Gastroesophageal sphincter (tissue), 4 donors: ENCODE measurements at regions not wholly inside any gene's neighbourhood (a gene's known extent, or its start where the extent isn't known, plus 50 kb on each side); places are given as distances from the start of the nearest gene placed in this dataset.

Experiments used
- ATAC-seq: fragments of 150-250 bp; one replicate; pipeline ENCODE4 v1.9.1; 2016; ENCODE audit warnings: mild to moderate bottlenecking, moderate library complexity
- H3K27ac ChIP-seq, 4 donors: fragments of 200-600 bp; sonication (generic) in 3 of 4; 1 replicate in 3 of 4; 2 replicates in 1 of 4; pipeline ENCODE4 v1.5.1; 2016 to 2019
- H3K27me3 ChIP-seq: fragments of 200-600 bp; sonication (generic); one replicate; pipeline ENCODE4 v1.5.1; 2019
- H3K36me3 ChIP-seq, 2 donors: fragments of 200-600 bp; sonication (generic); one replicate each; pipeline ENCODE4 v1.5.1; 2019; ENCODE audit warnings: control low read depth in 1 of 2
- H3K4me1 ChIP-seq, 3 donors: fragments of 200-600 bp; sonication (generic); 1 replicate in 2 of 3; 2 replicates in 1 of 3; pipeline ENCODE4 v1.5.1; 2016 to 2019; ENCODE audit warnings: control low read depth in 2 of 3
- H3K4me3 ChIP-seq, 2 donors: fragments of 200-600 bp; sonication (generic); one replicate each; pipeline ENCODE4 v1.5.1; 2019; ENCODE audit warnings: mild to moderate bottlenecking in 1 of 2, moderate library complexity in 1 of 2
- H3K9me3 ChIP-seq, 3 donors: fragments of 200-600 bp; sonication (generic); one replicate each; pipeline ENCODE4 v1.5.1; 2017 to 2019; ENCODE audit warnings: control low read depth in 2 of 3
- CTCF ChIP-seq, 4 experiments: fragments of 200-600 bp in 2 of 4; fragments of 450-650 bp in 2 of 4; sonication (generic) in 1 of 4; IDR thresholded peaks; one replicate each; pipeline ENCODE4 v1.5.1; 2017 to 2019; ENCODE audit warnings: antibody characterized with exemption in 4 of 4, mild to moderate bottlenecking in 2 of 4, moderate library complexity in 2 of 4
- EP300 ChIP-seq: sonication (generic); formaldehyde crosslinking; IDR thresholded peaks from one replicate; pipeline ENCODE4 v1.6.1; 2017; ENCODE audit warnings: antibody characterized with exemption, mild to moderate bottlenecking
- POLR2A ChIP-seq, 2 donors: fragments of 450-650 bp; IDR thresholded peaks; one replicate each; pipeline ENCODE4 v1.6.1; 2017; ENCODE audit warnings: antibody characterized with exemption in 2 of 2, mild to moderate bottlenecking in 2 of 2, moderate library complexity in 1 of 2
- POLR2AphosphoS5 ChIP-seq: sonication (generic); formaldehyde crosslinking; IDR thresholded peaks from one replicate; pipeline ENCODE4 v1.6.1; 2017; ENCODE audit warnings: antibody characterized with exemption
- WGBS, 2 donors: methylation state at CpG; one replicate each; pipeline ENCODE4 v1.1.5; 2018; ENCODE audit warnings: low coverage in 1 of 2; 5-methylcytosine and 5-hydroxymethylcytosine counted together

DNA sequence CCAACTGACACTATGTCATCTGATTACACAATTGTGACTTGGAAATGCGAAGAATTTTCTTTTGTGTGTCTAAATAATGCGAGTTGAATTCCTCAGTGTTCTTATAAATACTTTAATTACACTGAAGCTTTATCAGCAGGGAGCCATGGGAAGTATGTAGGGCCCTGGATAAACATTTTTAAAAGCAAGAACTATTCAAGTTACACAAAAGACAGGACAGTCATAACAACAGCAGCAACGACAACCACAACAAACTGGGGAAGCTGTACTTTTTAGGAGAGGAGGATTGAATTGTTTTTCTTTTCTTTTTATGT is 250.3 kb upstream of the ZNF608 start:
- H3K27ac ChIP-seq: no peak overlapping the region
- no peak for ATAC-seq
- no peak for TF ChIP-seq CTCF (IDR thresholded peaks at IDR 0.05)
- TF ChIP-seq POLR2AphosphoS5: no peak
- no peak for TF ChIP-seq POLR2A (IDR thresholded peaks at IDR 0.05)
- TF ChIP-seq EP300: no peak
- H3K4me1 ChIP-seq: no peaks in the 10 kb centered on the region
- WGBS, 2 donors: 56 to 72% methylated on average over 2 to 3 of the region's 3 CpGs
- H3K4me3 ChIP-seq: no peak overlapping the region
- H3K27me3 ChIP-seq: no peaks in the 10 kb centered on the region
- H3K9me3 ChIP-seq: no peaks in the 10 kb centered on the region
- H3K36me3 ChIP-seq: no peaks in the 10 kb centered on the region

DNA sequence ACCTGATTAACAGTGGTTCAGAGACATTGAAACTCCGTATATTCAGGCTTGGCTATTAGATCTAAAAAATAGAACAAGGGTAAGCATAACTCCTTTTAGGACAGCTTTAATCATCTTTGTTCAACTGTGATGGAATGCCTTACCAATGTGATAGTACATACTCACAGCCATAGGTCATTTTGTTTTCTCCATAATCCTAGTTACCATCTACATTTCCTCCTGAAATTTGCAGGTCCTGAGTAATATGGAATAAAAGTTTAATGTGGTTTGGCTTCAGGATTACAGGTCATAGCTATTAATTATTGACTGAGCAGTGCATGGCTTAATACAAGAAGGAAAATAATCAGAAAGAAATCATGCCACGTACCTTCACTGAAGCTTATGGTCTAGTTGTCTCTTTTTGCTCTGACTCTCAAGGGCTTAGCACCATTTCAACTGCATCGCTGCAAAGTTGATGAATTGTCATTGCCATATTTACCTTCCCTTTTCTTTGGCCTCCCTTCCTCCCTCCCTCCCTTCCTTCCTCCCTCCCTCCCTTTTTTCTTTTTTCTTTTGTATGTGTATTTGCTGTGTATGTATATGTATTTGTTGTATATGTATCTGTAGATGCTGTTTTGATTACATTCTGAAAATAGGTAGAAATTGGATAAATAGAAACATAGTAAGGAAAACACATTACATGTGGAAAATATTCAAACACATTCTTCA is 250.9 kb upstream of the ZNF608 start:
- Histone ChIP-seq H3K4me3 (no peak overlapping the region), H3K27ac (no peak overlapping the region), H3K9me3 (no peaks in the 10 kb centered on the region), H3K36me3 (no peaks in the 10 kb centered on the region), H3K27me3 (no peaks in the 10 kb centered on the region), H3K4me1 (no peaks in the 10 kb centered on the region)
- TF ChIP-seq POLR2AphosphoS5: no peak
- no peak for TF ChIP-seq EP300
- TF ChIP-seq CTCF (IDR thresholded peaks at IDR 0.05): no peak
- TF ChIP-seq POLR2A (IDR thresholded peaks at IDR 0.05): no peak
- ATAC-seq: no peak
- WGBS, 2 donors: 87 to 100% methylated on average over 1 to 3 of the region's 3 CpGs

DNA sequence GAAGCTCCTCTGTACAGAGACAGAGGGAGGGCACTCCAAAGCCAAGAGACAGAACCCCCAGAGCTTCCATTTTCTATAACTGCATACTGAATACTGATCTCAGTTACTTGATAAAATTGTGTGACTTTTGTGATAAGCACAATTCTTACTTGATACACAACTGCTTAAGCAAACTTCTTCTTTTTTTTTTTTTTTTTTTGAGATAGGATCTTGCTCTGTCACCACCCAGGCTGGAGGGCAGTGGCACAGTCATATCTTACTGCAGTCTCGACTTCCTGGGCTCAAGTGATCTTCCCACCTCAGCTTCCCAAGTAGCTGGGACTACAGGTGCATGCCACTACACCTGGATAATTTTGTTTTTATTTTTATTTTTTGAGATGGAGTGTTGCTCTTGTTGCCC is 252.1 kb upstream of the ZNF608 start:
- TF ChIP-seq EP300 (no peak), POLR2A (IDR thresholded peaks at IDR 0.05) (no peak), CTCF (IDR thresholded peaks at IDR 0.05) (no peak), POLR2AphosphoS5 (no peak)
- Histone ChIP-seq H3K4me1 (no peaks in the 10 kb centered on the region), H3K36me3 (no peaks in the 10 kb centered on the region), H3K27me3 (no peaks in the 10 kb centered on the region), H3K4me3 (no peak overlapping the region), H3K27ac (no peak overlapping the region), H3K9me3 (no peaks in the 10 kb centered on the region)
- ATAC-seq: no peak
- 86% methylated on average over 1 of the region's 1 CpG; no CpG with 5 or more reads in 1 of the 2 donors for WGBS, 2 donors

GRCh38 chr5:125002727-125003598 is 256.5 kb upstream of the ZNF608 start:
- no peak for ATAC-seq
- no peaks in the 10 kb centered on the region for H3K27me3 ChIP-seq
- H3K9me3 ChIP-seq: no peaks in the 10 kb centered on the region
- peaks cover 0 to 16% (median 0%) of the 10 kb centered on the region in 3 donors for H3K4me1 ChIP-seq
- H3K36me3 ChIP-seq: no peaks in the 10 kb centered on the region
- no peak overlapping the region for H3K4me3 ChIP-seq
- H3K27ac ChIP-seq: no peak overlapping the region
- WGBS, 2 donors: 93 to 100% methylated on average over 1 of the region's 1 CpG
- no peak for TF ChIP-seq POLR2A (IDR thresholded peaks at IDR 0.05)
- TF ChIP-seq EP300: no peak
- no peak for TF ChIP-seq CTCF (IDR thresholded peaks at IDR 0.05)
- TF ChIP-seq POLR2AphosphoS5: no peak

- 96% methylated on average over 5 of the region's 5 CpGs for WGBS, 2 donors
- TF ChIP-seq POLR2AphosphoS5: no peak
- TF ChIP-seq POLR2A (IDR thresholded peaks at IDR 0.05): no peak
- no peak for TF ChIP-seq EP300
- no peak for TF ChIP-seq CTCF (IDR thresholded peaks at IDR 0.05)
- H3K4me3 ChIP-seq: no peak overlapping the region
- H3K27me3 ChIP-seq: no peaks in the 10 kb centered on the region
- no peaks in the 10 kb centered on the region for H3K36me3 ChIP-seq
- no peaks in the 10 kb centered on the region for H3K9me3 ChIP-seq
- H3K4me1 ChIP-seq: peaks cover 0 to 16% (median 0%) of the 10 kb centered on the region in 3 donors
- no peak overlapping the region for H3K27ac ChIP-seq
- ATAC-seq: no peak
Observed at GRCh38 chr5:125004009-125004408, 257.6 kb upstream of the ZNF608 start.
